Suppressor macrophage (primary cell): ENCODE measurements at regions not wholly inside any gene's neighbourhood (a gene's known extent, or its start where the extent isn't known, plus 50 kb on each side); places are given as distances from the start of the nearest gene placed in this dataset.
"Not testable (repeated sequence)": the region's sequence is repeated elsewhere in the genome, so short reads cannot be mapped to it uniquely, and the experiment has no call there.

Experiments
- DNase-seq, 4 experiments: peaks; one replicate each; pipeline ENCODE4 v3.0.0-alpha.2; 2020 to 2022

- no peak for DNase-seq
Observed at GRCh38 chr6:141218583-141218982, 914.1 kb upstream of the GJE1 start.

- no peak for DNase-seq
Observed at GRCh38 chr6:141216726-141217125, 916.0 kb upstream of the GJE1 start.

GRCh38 chr6:141212296-141212695 is 920.4 kb upstream of the GJE1 start:
- no peak for DNase-seq

GRCh38 chr6:141211845-141212244 is 920.9 kb upstream of the GJE1 start:
- DNase-seq, result no peak

DNA sequence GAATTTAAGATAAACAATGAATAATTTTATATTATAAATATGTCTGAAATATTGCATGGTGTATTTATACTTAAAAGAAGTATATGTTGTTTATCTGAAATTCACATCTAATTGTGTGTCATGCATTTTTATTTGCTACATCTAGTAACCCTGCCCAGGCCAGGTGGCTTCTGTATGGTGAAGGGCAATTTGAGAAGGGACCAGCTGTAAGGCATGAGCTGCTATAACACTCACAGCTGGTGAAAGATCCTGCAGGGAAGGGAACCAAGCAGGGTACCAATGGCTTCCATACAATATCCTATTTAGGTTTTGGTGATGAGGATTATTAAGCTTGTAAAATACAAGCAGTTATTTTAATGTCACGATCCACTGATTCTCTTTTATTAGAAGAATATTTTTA is 921.8 kb upstream of the GJE1 start:
- no peak for DNase-seq

GRCh38 chr6:141209890-141210289 is 922.8 kb upstream of the GJE1 start:
- no peak for DNase-seq

DNA sequence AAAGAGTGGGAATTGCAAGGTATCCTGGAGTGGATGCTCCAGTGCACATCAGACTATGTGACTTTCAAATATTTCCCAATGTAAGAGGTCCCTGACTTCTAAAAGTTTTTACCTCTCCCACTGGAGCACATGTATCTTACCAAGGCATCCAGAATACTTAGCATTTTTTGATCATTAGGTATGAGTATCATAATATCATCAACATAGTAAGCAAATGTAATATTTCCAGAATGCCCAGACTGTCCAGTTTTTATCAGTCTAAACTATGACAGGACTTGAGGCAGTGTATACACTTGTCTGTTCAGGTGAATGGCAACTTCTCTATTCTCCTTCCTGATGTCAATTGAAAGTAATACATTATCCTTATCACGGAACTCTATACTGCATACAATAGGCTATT is 924.6 kb upstream of the GJE1 start:
- DNase-seq, result no peak

- no peak for DNase-seq
Observed at GRCh38 chr6:141203902-141204575, 928.7 kb upstream of the GJE1 start.

DNA sequence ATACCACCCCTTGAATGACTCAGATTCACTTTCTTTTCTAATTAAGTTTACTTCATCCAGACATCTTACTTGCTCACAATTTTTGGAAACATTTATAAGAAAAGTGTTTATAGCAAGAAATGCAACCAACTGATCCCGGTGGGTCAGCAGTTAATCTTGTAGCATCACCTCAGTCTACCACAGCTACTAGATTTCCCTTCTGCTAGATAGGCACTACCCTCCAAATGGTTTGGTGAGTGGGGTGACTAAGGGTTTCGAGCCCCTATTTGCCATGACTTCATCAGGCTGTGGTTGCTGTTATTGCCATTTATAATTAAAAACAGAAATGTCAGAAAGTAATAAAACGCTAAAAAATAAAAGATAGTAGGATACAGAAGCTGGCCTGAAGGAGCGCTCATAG is 930.1 kb upstream of the GJE1 start:
- DNase-seq, result no peak

GRCh38 chr6:141199074-141199473 is 933.7 kb upstream of the GJE1 start:
- no peak for DNase-seq

- DNase-seq, result no peak
Observed at GRCh38 chr6:141195251-141195832, 937.4 kb upstream of the GJE1 start.

DNA sequence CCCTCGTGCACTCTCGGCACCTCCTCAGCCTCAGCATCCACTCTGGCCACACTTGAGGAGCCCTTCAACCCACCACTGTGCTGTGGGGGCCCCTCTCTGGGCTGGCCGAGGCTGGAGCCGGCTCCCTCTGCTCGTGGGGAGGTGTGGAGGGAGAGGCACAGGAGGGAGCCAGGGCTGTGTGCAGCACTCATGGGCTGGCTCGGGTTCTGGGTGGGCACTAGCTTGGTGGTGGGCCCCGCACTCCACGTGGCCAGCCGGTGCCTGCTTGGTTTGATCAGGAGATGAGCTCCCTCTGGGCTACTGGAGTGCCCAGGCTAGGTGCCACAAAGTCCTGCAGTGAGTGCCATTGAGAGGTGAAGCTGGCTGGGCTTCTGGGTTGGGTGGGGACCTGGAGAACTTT is 949.4 kb upstream of the GJE1 start:
- no peak for DNase-seq

- not testable (repeated sequence) for DNase-seq
Observed at GRCh38 chr6:141175458-141175857, 957.3 kb upstream of the GJE1 start.

GRCh38 chr6:141174932-141175331 is 957.8 kb upstream of the GJE1 start:
- no peak for DNase-seq

- DNase-seq, result no peak
Observed at GRCh38 chr6:141173529-141173928, 959.2 kb upstream of the GJE1 start.

DNA sequence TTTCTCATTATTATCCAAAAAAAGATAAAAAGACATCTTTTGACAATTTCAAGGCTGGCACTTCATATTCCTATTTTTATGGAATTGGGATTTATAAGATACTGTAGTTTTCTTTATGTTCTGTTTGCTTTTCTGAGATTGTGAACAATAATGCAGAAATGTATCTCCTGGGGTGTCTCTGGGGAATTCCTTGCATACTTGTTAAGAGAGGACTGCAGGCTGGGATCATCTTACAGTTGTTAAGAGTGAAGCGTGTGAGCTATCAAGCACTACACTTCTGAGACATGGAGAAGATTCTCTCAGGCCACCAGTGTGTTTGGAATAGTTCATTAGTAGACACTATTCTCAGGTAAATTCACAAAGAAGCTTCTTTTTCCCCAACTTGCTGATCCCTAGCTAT is 963.3 kb upstream of the GJE1 start:
- no peak for DNase-seq

GRCh38 chr6:141167945-141168344 is 964.8 kb upstream of the GJE1 start:
- DNase-seq, result no peak

DNA sequence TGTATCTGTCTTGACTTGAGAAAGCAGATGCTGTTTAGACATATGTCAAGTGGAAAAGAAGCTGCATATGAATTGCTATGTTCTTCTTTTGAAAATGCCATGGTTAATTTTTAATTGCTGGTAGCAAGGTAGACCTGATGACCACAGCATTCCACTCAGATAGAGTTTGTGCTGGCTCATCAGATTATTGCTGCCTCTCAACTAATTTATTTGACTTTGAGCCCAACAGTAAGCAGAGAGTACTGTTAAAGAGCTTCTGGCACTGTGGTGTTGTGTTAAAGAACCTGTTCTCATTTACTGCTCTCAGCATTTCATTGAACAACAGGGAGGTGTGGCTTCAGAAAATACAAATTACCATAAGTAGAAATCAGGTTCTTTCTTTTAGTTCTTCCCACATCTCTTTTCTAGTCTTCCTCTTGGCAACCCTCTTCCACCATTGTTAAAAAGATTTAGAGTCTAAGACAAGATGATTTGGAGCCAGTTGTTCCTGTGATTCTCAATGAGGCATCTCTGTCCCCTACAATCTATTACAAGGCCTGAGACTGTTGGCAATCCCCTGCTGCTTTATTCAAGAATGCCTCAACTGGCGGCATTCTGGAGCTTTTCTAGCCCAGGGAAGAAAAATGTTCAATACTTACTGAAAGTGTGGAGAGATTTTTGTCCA is 967.6 kb upstream of the GJE1 start:
- no peak for DNase-seq

DNA sequence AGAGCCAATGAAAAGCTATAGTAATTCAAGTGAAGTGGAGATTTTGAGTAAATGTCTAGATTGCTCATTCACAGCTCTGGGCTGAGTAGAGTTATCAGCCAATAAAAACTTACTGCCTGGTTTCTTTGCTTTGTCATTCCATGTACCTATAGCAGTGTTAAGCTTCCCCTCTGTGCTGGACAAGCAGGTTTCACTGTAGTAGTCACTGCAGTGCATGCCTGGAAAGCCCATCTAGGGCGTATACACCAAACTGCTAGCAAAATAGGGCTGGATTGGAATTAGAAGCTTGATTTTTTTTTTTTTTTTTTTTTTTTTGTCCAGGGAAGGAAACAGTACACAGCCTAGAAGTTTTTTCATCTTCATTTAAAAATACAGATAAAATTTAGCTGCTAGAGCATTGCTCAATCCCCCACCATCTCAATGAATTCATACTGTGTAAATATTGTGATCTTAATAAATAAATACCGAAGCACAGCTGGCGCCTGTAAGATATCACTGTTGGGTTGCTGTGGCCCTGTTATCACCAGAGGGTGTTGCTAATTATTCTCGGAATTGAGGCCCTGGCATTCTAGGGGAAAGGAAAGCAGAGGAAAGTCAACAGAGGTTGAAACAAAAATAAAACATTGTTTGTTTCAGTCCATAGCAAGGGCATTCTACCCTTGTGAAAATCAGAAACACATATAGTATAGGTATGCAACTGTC is 968.5 kb upstream of the GJE1 start:
- no peak for DNase-seq

- DNase-seq, result no peak
Observed at GRCh38 chr6:141163107-141163506, 969.6 kb upstream of the GJE1 start.

DNA sequence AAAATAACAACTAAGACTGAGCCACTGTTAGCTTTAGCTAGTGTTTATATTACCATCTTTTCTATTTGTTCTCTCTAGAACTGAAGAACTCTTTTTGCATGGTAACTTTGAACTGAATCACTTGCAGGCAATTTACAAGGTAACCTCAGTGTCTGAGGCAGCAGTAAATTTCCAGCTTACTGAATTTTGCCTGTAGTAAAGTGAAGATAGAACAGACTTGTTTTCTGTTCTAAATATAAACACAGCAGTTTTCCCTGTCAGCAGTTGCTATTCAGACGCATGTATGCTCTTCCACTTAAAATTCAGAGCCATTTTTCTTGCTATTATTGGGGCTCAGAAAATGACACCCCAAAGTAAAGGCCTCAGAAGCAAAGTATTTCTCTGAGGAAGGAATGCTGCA is 974.0 kb upstream of the GJE1 start:
- no peak for DNase-seq

DNA sequence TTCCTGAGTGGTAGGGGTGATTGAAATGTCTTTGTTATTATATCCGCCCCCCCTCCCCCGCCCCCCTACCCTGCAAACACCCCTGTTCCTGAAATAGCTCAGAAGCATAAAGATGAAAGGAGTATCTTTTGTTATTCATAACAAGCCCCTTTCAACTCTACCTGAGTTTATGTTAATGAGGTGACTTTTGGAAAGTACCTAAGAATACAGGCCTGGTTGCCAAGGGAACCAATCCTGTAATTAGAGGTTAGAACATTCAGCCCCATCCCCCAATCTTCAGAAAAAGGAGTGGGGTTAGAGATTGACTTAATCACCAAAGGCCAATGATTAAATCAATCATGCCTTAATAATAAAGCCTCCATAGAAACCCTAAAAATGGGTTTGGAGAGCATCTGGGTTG is 979.2 kb upstream of the GJE1 start:
- no peak for DNase-seq

- DNase-seq, result no peak
Observed at GRCh38 chr6:141152951-141153350, 979.8 kb upstream of the GJE1 start.
